H1 (cell line): ENCODE measurements at regions not wholly inside any gene's neighbourhood (a gene's known extent, or its start where the extent isn't known, plus 50 kb on each side); places are given as distances from the start of the nearest gene placed in this dataset.

Experiments used
- CTCF ChIA-PET: fragments of 300-600 bp; sonication (Branson Sonifier 250); formaldehyde crosslinking; loops from one replicate; lab custom pipeline; 2021; ENCODE audit not compliant: partially characterized antibody; lab: Charles Lee
- POLR2A ChIA-PET: fragments of 300-600 bp; sonication (Branson Sonifier 250); formaldehyde crosslinking; loops from one replicate; lab custom pipeline; 2021; ENCODE audit warnings: inconsistent platforms; ENCODE audit not compliant: partially characterized antibody; lab: Charles Lee
- DNase-seq, 2 experiments: peaks; one replicate each; pipeline versions ENCODE4 v3.0.0 to v3.0.0-alpha.2; 2010 to 2022; ENCODE audit warnings: low spot score in 2 of 2, low read depth in 1 of 2, mixed read lengths in 1 of 2
- FAIRE-seq: peaks from 2 replicates; lab custom pipeline; 2011; peaks lifted over from hg19 to GRCh38; lab: Jason Lieb, UNC
- H2AFZ ChIP-seq: 2 replicates; pipeline ENCODE4 v1.8.1; 2012; ENCODE audit warnings: low read length, inconsistent platforms
- H2AK5ac ChIP-seq: 2 replicates; pipeline ENCODE4 v1.6.1; 2013; ENCODE audit warnings: low read depth, low read length
- H2BK120ac ChIP-seq: replicated peaks from 2 replicates; pipeline ENCODE3; 2013; ENCODE audit warnings: low read depth, low read length, inconsistent platforms
- H2BK12ac ChIP-seq: 2 replicates; pipeline ENCODE4 v1.6.1; 2013; ENCODE audit warnings: low read depth, low read length
- H2BK15ac ChIP-seq: 2 replicates; pipeline ENCODE4 v1.6.1; 2013; ENCODE audit warnings: low read length
- H2BK20ac ChIP-seq: 2 replicates; pipeline ENCODE4 v1.6.1; 2013; ENCODE audit warnings: low read length
- H2BK5ac ChIP-seq: 2 replicates; pipeline ENCODE4 v1.6.1; 2013; ENCODE audit warnings: low read depth, low read length
- H3K14ac ChIP-seq: 2 replicates; pipeline ENCODE4 v1.6.1; 2013; ENCODE audit warnings: inconsistent platforms; ENCODE audit not compliant: insufficient read length
- H3K18ac ChIP-seq: 2 replicates; pipeline ENCODE4 v1.6.1; 2013; ENCODE audit warnings: low read length; ENCODE audit errors: extremely low read depth
- H3K23ac ChIP-seq: 2 replicates; pipeline ENCODE4 v1.6.1; 2013; ENCODE audit warnings: inconsistent platforms; ENCODE audit not compliant: insufficient read length
- H3K23me2 ChIP-seq: 2 replicates; pipeline ENCODE4 v1.6.1; 2013; ENCODE audit warnings: low read depth, low read length
- H3K27ac ChIP-seq: 2 replicates; pipeline ENCODE4 v1.6.1; 2011; ENCODE audit warnings: low read depth, low read length, inconsistent platforms
- H3K27me3 ChIP-seq, 4 experiments: replicated peaks in 1 of 4; 1 replicate in 1 of 4; 2 replicates in 3 of 4; pipeline versions ENCODE4 v1.6.1 to v1.8.1; 2011 to 2013; ENCODE audit warnings: low read length in 3 of 4, mild to moderate bottlenecking in 3 of 4, inconsistent platforms in 2 of 4, mixed read lengths in 2 of 4, moderate library complexity in 1 of 4; ENCODE audit not compliant: control insufficient read depth in 3 of 4, insufficient read depth in 3 of 4; ENCODE audit errors: extremely low read depth in 1 of 4
- H3K36me3 ChIP-seq, 4 experiments: 2 replicates each; pipeline versions ENCODE4 v1.6.1 to v1.8.1; 2011 to 2013; ENCODE audit warnings: mild to moderate bottlenecking in 4 of 4, low read length in 3 of 4, moderate library complexity in 2 of 4, control low read depth in 1 of 4, inconsistent platforms in 1 of 4; ENCODE audit not compliant: insufficient read depth in 4 of 4, control insufficient read depth in 2 of 4
- H3K4ac ChIP-seq: replicated peaks from 2 replicates; pipeline ENCODE3; 2013; ENCODE audit warnings: low read length, low read depth, mixed read lengths, inconsistent platforms; ENCODE audit not compliant: insufficient read length
- H3K4me1 ChIP-seq, 4 experiments: replicated peaks in 1 of 4; 1 replicate in 1 of 4; 2 replicates in 3 of 4; pipeline versions ENCODE4 v1.6.1 to v1.8.1; 2011 to 2013; ENCODE audit warnings: low read length in 3 of 4, inconsistent platforms in 2 of 4, mixed read lengths in 1 of 4; ENCODE audit not compliant: insufficient read depth in 4 of 4, control insufficient read depth in 3 of 4
- H3K4me2 ChIP-seq, 2 experiments: 2 replicates each; pipeline versions ENCODE4 v1.6.1 to v1.8.1; 2011 to 2013; ENCODE audit warnings: low read depth in 2 of 2, low read length in 2 of 2, control low read depth in 1 of 2, inconsistent platforms in 1 of 2, mild to moderate bottlenecking in 1 of 2; ENCODE audit not compliant: insufficient read depth in 1 of 2
- H3K4me3 ChIP-seq, 4 experiments: fragments of 200-600, 300-600 bp in 1 of 4; sonication (generic), shearing (Covaris generic), sonication (Bioruptor Twin) in 1 of 4; 2 replicates each; pipeline versions ENCODE4 v1.5.1 to v1.8.1; 2011 to 2016; ENCODE audit warnings: low read length in 4 of 4, low read depth in 3 of 4, control low read depth in 2 of 4, inconsistent platforms in 2 of 4, mild to moderate bottlenecking in 2 of 4, mixed read lengths in 1 of 4, moderate library complexity in 1 of 4; ENCODE audit not compliant: insufficient read depth in 2 of 4; ENCODE audit errors: extremely low read depth in 1 of 4
- H3K56ac ChIP-seq: replicated peaks from 2 replicates; pipeline ENCODE3; 2013; ENCODE audit warnings: low read depth, mild to moderate bottlenecking, mixed read lengths, low read length, inconsistent platforms; ENCODE audit not compliant: insufficient read length
- H3K79me1 ChIP-seq: 2 replicates; pipeline ENCODE4 v1.6.1; 2013; ENCODE audit warnings: low read depth, low read length, control low read depth
- H3K79me2 ChIP-seq, 2 experiments: 2 replicates each; pipeline versions ENCODE4 v1.6.1 to v1.8.1; 2012 to 2013; ENCODE audit warnings: low read length in 2 of 2, mild to moderate bottlenecking in 2 of 2, inconsistent platforms in 1 of 2; ENCODE audit not compliant: insufficient read depth in 2 of 2, control insufficient read depth in 1 of 2
- H3K9ac ChIP-seq, 4 experiments: replicated peaks in 1 of 4; 1 replicate in 1 of 4; 2 replicates in 3 of 4; pipeline versions ENCODE4 v1.6.1 to v1.8.1; 2011 to 2013; ENCODE audit warnings: low read depth in 3 of 4, low read length in 3 of 4, control low read depth in 2 of 4, mild to moderate bottlenecking in 2 of 4, moderate library complexity in 2 of 4, inconsistent platforms in 1 of 4; ENCODE audit errors: extremely low read depth in 1 of 4
- H3K9me3 ChIP-seq, 2 experiments: 2 replicates each; pipeline versions ENCODE4 v1.6.1 to v1.8.1; 2012 to 2013; ENCODE audit warnings: mild to moderate bottlenecking in 2 of 2, moderate library complexity in 2 of 2, control low read depth in 1 of 2, inconsistent platforms in 1 of 2, low read depth in 1 of 2, low read length in 1 of 2, mixed read lengths in 1 of 2; ENCODE audit not compliant: insufficient read depth in 2 of 2
- H4K20me1 ChIP-seq, 2 experiments: replicated peaks in 1 of 2; 2 replicates each; pipeline versions ENCODE3 to v1.8.1; 2011 to 2013; ENCODE audit warnings: inconsistent platforms in 2 of 2, low read length in 2 of 2, mild to moderate bottlenecking in 1 of 2; ENCODE audit not compliant: insufficient read depth in 2 of 2, control insufficient read depth in 1 of 2
- H4K5ac ChIP-seq: 2 replicates; pipeline ENCODE4 v1.6.1; 2013; ENCODE audit warnings: low read length, low read depth, mixed read lengths, inconsistent platforms; ENCODE audit not compliant: insufficient read length
- H4K8ac ChIP-seq: 2 replicates; pipeline ENCODE4 v1.8.0; 2013; ENCODE audit warnings: mild to moderate bottlenecking, moderate library complexity, low read length, inconsistent platforms; ENCODE audit not compliant: insufficient read depth; ENCODE audit errors: extremely low read depth
- H4K91ac ChIP-seq: replicated peaks from 2 replicates; pipeline ENCODE3; 2013; ENCODE audit warnings: low read length, mixed read lengths, inconsistent platforms; ENCODE audit not compliant: insufficient read length
- EGR1 ChIP-seq: IDR thresholded peaks from 2 replicates; pipeline ENCODE4 v1.6.1; 2011; ENCODE audit warnings: low read depth, low read length, borderline replicate concordance
- HDAC6 ChIP-seq: IDR thresholded peaks from one replicate; pipeline ENCODE4 v1.7.1; 2012; ENCODE audit warnings: low read depth, mild to moderate bottlenecking, inconsistent platforms, low read length, moderate library complexity
- KDM5A ChIP-seq: fragments of 200-600 bp; IDR thresholded peaks from 2 replicates; pipeline ENCODE4 v1.7.1; 2012; ENCODE audit warnings: mild to moderate bottlenecking, low read length, inconsistent platforms, mixed read lengths
- POLR2A ChIP-seq, 2 experiments: IDR thresholded peaks; 1 replicate in 1 of 2; 2 replicates in 1 of 2; pipeline ENCODE4 v1.6.1; 2011; ENCODE audit warnings: low read depth in 2 of 2, low read length in 2 of 2, mild to moderate bottlenecking in 2 of 2; ENCODE audit errors: control extremely low read depth in 1 of 2
- RAD21 ChIP-seq, 2 experiments: IDR thresholded peaks in 1 of 2; conservative IDR thresholded peaks in 1 of 2; 2 replicates each; pipeline ENCODE4 v1.6.1; 2011; ENCODE audit warnings: low read depth in 2 of 2, low read length in 2 of 2, improper control_type of control experiment in 1 of 2, inconsistent platforms in 1 of 2, mild to moderate bottlenecking in 1 of 2, moderate library complexity in 1 of 2
- SIN3A ChIP-seq, 2 experiments: IDR thresholded peaks in 1 of 2; conservative IDR thresholded peaks in 1 of 2; 2 replicates each; pipeline ENCODE4 v1.6.1; 2011 to 2012; ENCODE audit warnings: low read length in 2 of 2, improper control_type of control experiment in 1 of 2, low read depth in 1 of 2, mild to moderate bottlenecking in 1 of 2
- SUZ12 ChIP-seq: fragments of 200-600 bp; sonication (generic); IDR thresholded peaks from 2 replicates; pipeline ENCODE4 v1.6.1; 2012; ENCODE audit warnings: mild to moderate bottlenecking, inconsistent platforms, low read length, moderate library complexity, mixed read lengths
- TAF7 ChIP-seq: optimal IDR thresholded peaks from 2 replicates; pipeline ENCODE3; 2011; ENCODE audit warnings: low read depth, mild to moderate bottlenecking, inconsistent platforms, low read length, moderate library complexity, borderline replicate concordance
- TCF12 ChIP-seq: IDR thresholded peaks from 2 replicates; pipeline ENCODE4 v1.6.1; 2011; ENCODE audit warnings: low read depth, mild to moderate bottlenecking, low read length
- ZNF274 ChIP-seq: IDR thresholded peaks from 2 replicates; pipeline ENCODE4 v1.7.0; 2012; ENCODE audit warnings: low read length, borderline replicate concordance; ENCODE audit errors: extremely low read depth

DNA sequence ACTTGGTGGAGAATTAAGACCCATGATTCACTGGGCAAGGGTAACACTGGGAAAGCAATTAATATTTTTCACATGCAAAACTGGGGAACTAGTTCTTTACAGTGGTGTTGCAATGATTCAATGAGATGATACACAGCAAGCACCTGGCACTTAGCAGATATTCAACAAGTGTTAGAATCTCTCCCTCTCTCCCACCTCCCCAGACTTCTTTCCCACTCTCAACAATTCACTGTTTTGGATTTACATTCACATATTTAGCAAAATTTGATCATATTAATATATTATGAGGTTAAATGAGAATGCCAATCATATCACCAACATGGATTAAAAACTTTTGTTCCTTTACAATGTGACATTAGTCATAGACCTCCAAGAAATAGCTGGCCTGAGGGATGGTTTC, 223.1 kb upstream of the GRIP1 start:
- Histone ChIP-seq H3K18ac (no peak overlapping the region), H3K4me1 (peaks cover 0 to 9% (median 1%) of the 10 kb centered on the region in 4 experiments; a peak in 1 of 7 replicates), H3K4me2 (no peak overlapping the region), H3K23ac (no peak overlapping the region), H2BK12ac (no peak overlapping the region), H3K36me3 (no peaks in the 10 kb centered on the region), H2AFZ (no peak overlapping the region), H3K79me2 (no peaks in the 10 kb centered on the region), H3K27ac (no peak overlapping the region), H2BK20ac (no peak overlapping the region), H2BK120ac (no peak overlapping the region), H3K79me1 (no peaks in the 10 kb centered on the region), H3K14ac (no peak overlapping the region), H3K27me3 (no peaks in the 10 kb centered on the region), H3K4ac (no peak overlapping the region), H3K4me3 (no peak overlapping the region), H3K23me2 (no peaks in the 10 kb centered on the region), H4K91ac (no peak overlapping the region), H4K8ac (no peak overlapping the region), H3K9ac (no peak overlapping the region), H3K9me3 (no peaks in the 10 kb centered on the region), H2AK5ac (no peak overlapping the region), H2BK5ac (no peak overlapping the region), H4K20me1 (no peaks in the 10 kb centered on the region), H2BK15ac (no peak overlapping the region), H4K5ac (no peak overlapping the region), H3K56ac (no peak overlapping the region)
- no peak for DNase-seq
- TF ChIP-seq SIN3A (conservative IDR thresholded peaks at IDR 0.05 in 1 of 2, IDR thresholded peaks at IDR 0.05 in 1 of 2; ENCODE audit: low read depth in 1 of 2, low read length in 2 of 2), result no peak
- TF ChIP-seq KDM5A, result no peak
- no peak for TF ChIP-seq HDAC6
- no peak for TF ChIP-seq TAF7
- TF ChIP-seq SUZ12, result no peak
- TF ChIP-seq ZNF274, result no peak
- TF ChIP-seq TCF12, result no peak
- no peak for TF ChIP-seq EGR1
- TF ChIP-seq POLR2A (IDR thresholded peaks at IDR 0.05; ENCODE audit: control extremely low read depth in 1 of 2, low read depth in 2 of 2, low read length in 2 of 2), result no peak
- no peak for TF ChIP-seq RAD21 (IDR thresholded peaks at IDR 0.05 in 1 of 2, conservative IDR thresholded peaks at IDR 0.05 in 1 of 2; ENCODE audit: low read depth in 2 of 2, low read length in 2 of 2)
- ChIA-PET POLR2A (no interaction called here), CTCF (interaction anchor here (0.6 to 1.2 kb wide), 3 partner anchors 16 to 320 kb away, joined by 3 read pairs; no protein-coding TSS in a partner anchor)
- FAIRE-seq, result no peak
